D341Med (cell line): ENCODE measurements at regions not wholly inside any gene's neighbourhood (a gene's known extent, or its start where the extent isn't known, plus 50 kb on each side); places are given as distances from the start of the nearest gene placed in this dataset.

Experiments
- DNase-seq: peaks from one replicate; pipeline ENCODE4 v3.0.0; 2012; ENCODE audit warnings: low spot score

GRCh38 chr3:57009802-57010201 lies 50.7 kb upstream of the SPATA12 start:
- no peak for DNase-seq

- no peak for DNase-seq
Observed at GRCh38 chr3:57009367-57009766, 51.1 kb upstream of the SPATA12 start.

- no peak for DNase-seq
Observed at GRCh38 chr3:57007521-57008460, 52.7 kb upstream of the SPATA12 start.

- DNase-seq, result no peak
Observed at GRCh38 chr3:57006949-57007419, 53.5 kb upstream of the SPATA12 start.

GRCh38 chr3:57006179-57006657 lies 54.2 kb upstream of the SPATA12 start:
- no peak for DNase-seq

GRCh38 chr3:57004229-57004628 lies 56.2 kb upstream of the SPATA12 start:
- no peak for DNase-seq

- no peak for DNase-seq
Observed at GRCh38 chr3:57003676-57004075, 56.8 kb upstream of the SPATA12 start.

GRCh38 chr3:57001356-57001755 lies 59.1 kb upstream of the SPATA12 start:
- no peak for DNase-seq

- no peak for DNase-seq
Observed at GRCh38 chr3:57000012-57000411, 60.5 kb upstream of the SPATA12 start.

GRCh38 chr3:56999547-56999946 lies 60.9 kb upstream of the SPATA12 start:
- DNase-seq, result no peak

- no peak for DNase-seq
Observed at GRCh38 chr3:56998076-56998529, 62.4 kb upstream of the SPATA12 start.

GRCh38 chr3:56997675-56998074 lies 62.8 kb upstream of the SPATA12 start:
- no peak for DNase-seq

GRCh38 chr3:56997041-56997440 lies 63.4 kb upstream of the SPATA12 start:
- DNase-seq, result no peak

- DNase-seq, result no peak
Observed at GRCh38 chr3:56994391-56994790, 66.1 kb upstream of the SPATA12 start.

- DNase-seq, result no peak
Observed at GRCh38 chr3:56990641-56991015, 69.8 kb upstream of the SPATA12 start.

- no peak for DNase-seq
Observed at GRCh38 chr3:56989977-56990640, 70.4 kb upstream of the SPATA12 start.

GRCh38 chr3:56989169-56989976 lies 71.1 kb upstream of the SPATA12 start:
- no peak for DNase-seq

- peak; percentile 84 for DNase-seq
Observed at GRCh38 chr3:56988458-56989168, 71.9 kb upstream of the SPATA12 start.

- no peak for DNase-seq
Observed at GRCh38 chr3:56987238-56987895, 73.1 kb upstream of the SPATA12 start.

GRCh38 chr3:56986347-56986746 lies 74.1 kb upstream of the SPATA12 start:
- no peak for DNase-seq

GRCh38 chr3:56985878-56986277 lies 74.6 kb upstream of the SPATA12 start:
- no peak for DNase-seq
